ENCODE measurements at regions not wholly inside any gene's neighbourhood (a gene's known extent, or its start where the extent isn't known, plus 50 kb on each side); places are given as distances from the start of the nearest gene placed in this dataset.

GRCh38 chr11:130582981-130583380 is 134.5 kb downstream of the ADAMTS15 start:
- no peak for DNase-seq
- H3K4me3 Mint-ChIP-seq, result no peak overlapping the region
- H3K27me3 Mint-ChIP-seq (ENCODE audit: low read depth, poor library complexity), result no peaks in the 10 kb centered on the region
- no peaks in the 10 kb centered on the region for H3K36me3 Mint-ChIP-seq (ENCODE audit: low read depth)
- TF ChIP-seq CTCF (IDR thresholded peaks at IDR 0.05), result no peak
- no peak overlapping the region for H3K27ac Mint-ChIP-seq
- H3K9me3 Mint-ChIP-seq, result peaks cover 10% of the 10 kb centered on the region
- peaks cover 49% of the 10 kb centered on the region for H3K4me1 Mint-ChIP-seq

- no peak for TF ChIP-seq CTCF (IDR thresholded peaks at IDR 0.05)
- Mint-ChIP-seq H3K27ac (peak overlapping the region; percentile 47), H3K4me3 (no peak overlapping the region), H3K27me3 (ENCODE audit: low read depth, poor library complexity) (no peaks in the 10 kb centered on the region), H3K36me3 (ENCODE audit: low read depth) (no peaks in the 10 kb centered on the region), H3K9me3 (peaks cover 10% of the 10 kb centered on the region), H3K4me1 (peaks cover 49% of the 10 kb centered on the region)
- DNase-seq, result no peak
These were observed 135.4 kb downstream of the ADAMTS15 start for GRCh38 chr11:130583801-130584211.

GRCh38 chr11:130585545-130585944 is 137.1 kb downstream of the ADAMTS15 start:
- Mint-ChIP-seq H3K36me3 (ENCODE audit: low read depth) (no peaks in the 10 kb centered on the region), H3K4me3 (no peak overlapping the region), H3K27ac (peak overlapping the region; percentile 12), H3K4me1 (peaks cover 44% of the 10 kb centered on the region), H3K9me3 (peaks cover 10% of the 10 kb centered on the region), H3K27me3 (ENCODE audit: low read depth, poor library complexity) (no peaks in the 10 kb centered on the region)
- no peak for TF ChIP-seq CTCF (IDR thresholded peaks at IDR 0.05)
- DNase-seq, result peak; percentile 19

GRCh38 chr11:130587658-130588057 is 139.2 kb downstream of the ADAMTS15 start:
- H3K27me3 Mint-ChIP-seq (ENCODE audit: low read depth, poor library complexity), result peaks cover 4% of the 10 kb centered on the region
- TF ChIP-seq CTCF (IDR thresholded peaks at IDR 0.05), result no peak
- no peak for DNase-seq
- peaks cover 5% of the 10 kb centered on the region for H3K9me3 Mint-ChIP-seq
- H3K36me3 Mint-ChIP-seq (ENCODE audit: low read depth), result no peaks in the 10 kb centered on the region
- peaks cover 25% of the 10 kb centered on the region for H3K4me1 Mint-ChIP-seq
- no peak overlapping the region for H3K27ac Mint-ChIP-seq
- H3K4me3 Mint-ChIP-seq, result no peak overlapping the region

- H3K4me1 Mint-ChIP-seq, result peaks cover 20% of the 10 kb centered on the region
- H3K4me3 Mint-ChIP-seq, result no peak overlapping the region
- H3K27ac Mint-ChIP-seq, result no peak overlapping the region
- DNase-seq, result no peak
- TF ChIP-seq CTCF (IDR thresholded peaks at IDR 0.05), result no peak
- peaks cover 4% of the 10 kb centered on the region for H3K27me3 Mint-ChIP-seq (ENCODE audit: low read depth, poor library complexity)
- peaks cover 5% of the 10 kb centered on the region for H3K9me3 Mint-ChIP-seq
- H3K36me3 Mint-ChIP-seq (ENCODE audit: low read depth), result no peaks in the 10 kb centered on the region
These were observed 140.0 kb downstream of the ADAMTS15 start for GRCh38 chr11:130588471-130588870.

GRCh38 chr11:130592056-130592455 is 143.6 kb downstream of the ADAMTS15 start:
- no peak for TF ChIP-seq CTCF (IDR thresholded peaks at IDR 0.05)
- Mint-ChIP-seq H3K36me3 (ENCODE audit: low read depth) (no peaks in the 10 kb centered on the region), H3K27me3 (ENCODE audit: low read depth, poor library complexity) (peaks cover 4% of the 10 kb centered on the region), H3K27ac (no peak overlapping the region), H3K9me3 (no peaks in the 10 kb centered on the region), H3K4me3 (no peak overlapping the region), H3K4me1 (no peaks in the 10 kb centered on the region)
- no peak for DNase-seq
